Hepatocyte (in vitro differentiated cells): ENCODE measurements at regions not wholly inside any gene's neighbourhood (a gene's known extent, or its start where the extent isn't known, plus 50 kb on each side); places are given as distances from the start of the nearest gene placed in this dataset.
A peak's percentile ranks its signal among the peaks of the same experiment; 100 is the strongest.

Experiments used
- DNase-seq: peaks from one replicate; pipeline ENCODE4 v3.0.0-alpha.2; 2016; ENCODE audit warnings: low spot score
- H2AFZ ChIP-seq: fragments of 200-600 bp; sonication (generic); 2 replicates; pipeline ENCODE4 v1.6.0; 2016; ENCODE audit warnings: antibody characterized with exemption, mild to moderate bottlenecking
- H3K27ac ChIP-seq: fragments of 200-600 bp; sonication (generic); 2 replicates; pipeline ENCODE4 v1.5.1; 2016; ENCODE audit warnings: mild to moderate bottlenecking
- H3K27me3 ChIP-seq: fragments of 200-600 bp; sonication (generic); 2 replicates; pipeline ENCODE4 v1.6.1; 2016
- H3K36me3 ChIP-seq: fragments of 200-600 bp; sonication (generic); replicated peaks from 2 replicates; pipeline ENCODE4 v1.5.1; 2016; ENCODE audit warnings: low read depth; ENCODE audit not compliant: insufficient read depth
- H3K4me1 ChIP-seq: fragments of 200-600 bp; sonication (generic); 2 replicates; pipeline ENCODE4 v1.5.1; 2016; ENCODE audit warnings: mild to moderate bottlenecking, moderate library complexity; ENCODE audit not compliant: insufficient read depth
- H3K4me2 ChIP-seq: fragments of 200-600 bp; sonication (generic); 2 replicates; pipeline ENCODE4 v1.6.0; 2016
- H3K4me3 ChIP-seq: fragments of 200-600 bp; sonication (generic); 2 replicates; pipeline ENCODE4 v1.5.1; 2016; ENCODE audit warnings: mild to moderate bottlenecking
- H3K79me2 ChIP-seq: fragments of 200-600 bp; sonication (generic); 2 replicates; pipeline ENCODE4 v1.6.0; 2017; ENCODE audit warnings: mild to moderate bottlenecking
- H3K9me2 ChIP-seq: fragments of 200-600 bp; sonication (generic); replicated peaks from 2 replicates; pipeline ENCODE4 v1.6.0; 2017; ENCODE audit warnings: mild to moderate bottlenecking; ENCODE audit not compliant: insufficient read depth
- H3K9me3 ChIP-seq: fragments of 200-600 bp; sonication (generic); 2 replicates; pipeline ENCODE4 v1.5.1; 2016; ENCODE audit warnings: low read depth, mild to moderate bottlenecking
- H4K20me1 ChIP-seq: fragments of 200-600 bp; sonication (generic); 2 replicates; pipeline ENCODE4 v1.6.0; 2016; ENCODE audit warnings: mild to moderate bottlenecking; ENCODE audit not compliant: insufficient read depth, poor library complexity, severe bottlenecking
- CTCF ChIP-seq: fragments of 200-600 bp; sonication (generic); IDR thresholded peaks from 2 replicates; pipeline ENCODE4 v1.5.1; 2016; ENCODE audit warnings: antibody characterized with exemption, mild to moderate bottlenecking; ENCODE audit not compliant: poor library complexity
- EZH2 ChIP-seq: fragments of 200-600 bp; sonication (generic); IDR thresholded peaks from 2 replicates; pipeline ENCODE4 v1.6.1; 2016; ENCODE audit warnings: antibody characterized with exemption, mild to moderate bottlenecking, borderline replicate concordance
- EZH2phosphoT487 ChIP-seq: fragments of 200-600 bp; sonication (generic); IDR thresholded peaks from one replicate; pipeline ENCODE4 v1.6.1; 2018; ENCODE audit warnings: antibody characterized with exemption, mild to moderate bottlenecking, low read depth, moderate library complexity; ENCODE audit not compliant: unreplicated experiment, severe bottlenecking
- WGBS: methylation state at CpG from one replicate; pipeline ENCODE4 v1.1.6; 2016; ENCODE audit warnings: low lambda C conversion rate; ENCODE audit errors: missing lambda C conversion rate; 5-methylcytosine and 5-hydroxymethylcytosine counted together

- TF ChIP-seq EZH2phosphoT487: no peak
- no peak for TF ChIP-seq CTCF
- TF ChIP-seq EZH2: no peak
- no peaks in the 10 kb centered on the region for H3K27me3 ChIP-seq
- H3K79me2 ChIP-seq: no peaks in the 10 kb centered on the region
- no peak overlapping the region for H3K4me2 ChIP-seq
- H4K20me1 ChIP-seq: no peaks in the 10 kb centered on the region
- H2AFZ ChIP-seq: no peak overlapping the region
- H3K4me3 ChIP-seq: no peak overlapping the region
- H3K9me3 ChIP-seq: no peaks in the 10 kb centered on the region
- H3K36me3 ChIP-seq: no peaks in the 10 kb centered on the region
- H3K9me2 ChIP-seq: no peaks in the 10 kb centered on the region
- H3K27ac ChIP-seq: no peak overlapping the region
- WGBS: 54% methylated on average over 3 of the region's 3 CpGs
- no peak for DNase-seq
- no peaks in the 10 kb centered on the region for H3K4me1 ChIP-seq
Measured at GRCh38 chr7:25763463-25763860, 388.5 kb upstream of the NFE2L3 start.

- Histone ChIP-seq H3K4me2 (no peak overlapping the region), H4K20me1 (no peaks in the 10 kb centered on the region), H3K79me2 (no peaks in the 10 kb centered on the region), H2AFZ (no peak overlapping the region), H3K9me2 (no peaks in the 10 kb centered on the region), H3K36me3 (no peaks in the 10 kb centered on the region), H3K9me3 (no peaks in the 10 kb centered on the region), H3K27me3 (no peaks in the 10 kb centered on the region), H3K27ac (no peak overlapping the region), H3K4me3 (no peak overlapping the region), H3K4me1 (no peaks in the 10 kb centered on the region)
- WGBS: 73% methylated on average over 2 of the region's 2 CpGs
- DNase-seq: no peak
- TF ChIP-seq CTCF (no peak), EZH2 (no peak), EZH2phosphoT487 (no peak)
Measured at GRCh38 chr7:25765110-25765655, 386.8 kb upstream of the NFE2L3 start.

- no peaks in the 10 kb centered on the region for H3K79me2 ChIP-seq
- no peaks in the 10 kb centered on the region for H3K9me2 ChIP-seq
- TF ChIP-seq EZH2 (no peak), CTCF (no peak), EZH2phosphoT487 (no peak)
- H3K4me2 ChIP-seq: no peak overlapping the region
- DNase-seq: no peak
- no peaks in the 10 kb centered on the region for H3K4me1 ChIP-seq
- H2AFZ ChIP-seq: no peak overlapping the region
- H3K4me3 ChIP-seq: no peak overlapping the region
- 54% methylated on average over 4 of the region's 4 CpGs for WGBS
- no peaks in the 10 kb centered on the region for H4K20me1 ChIP-seq
- no peaks in the 10 kb centered on the region for H3K36me3 ChIP-seq
- H3K27ac ChIP-seq: peak overlapping the region; percentile 14
- H3K27me3 ChIP-seq: no peaks in the 10 kb centered on the region
- H3K9me3 ChIP-seq: no peaks in the 10 kb centered on the region
Measured at GRCh38 chr7:25770235-25770634, 381.8 kb upstream of the NFE2L3 start.

- DNase-seq: no peak
Measured at GRCh38 chr7:25770670-25771069, 381.3 kb upstream of the NFE2L3 start.

More at GRCh38 chr7:25770670-25771069, 381.3 kb upstream of the NFE2L3 start:
- no peaks in the 10 kb centered on the region for H4K20me1 ChIP-seq
- H3K9me2 ChIP-seq: no peaks in the 10 kb centered on the region
- WGBS: 75% methylated on average over 3 of the region's 3 CpGs
- TF ChIP-seq CTCF (no peak), EZH2 (no peak), EZH2phosphoT487 (no peak)
- no peaks in the 10 kb centered on the region for H3K36me3 ChIP-seq
- no peaks in the 10 kb centered on the region for H3K4me1 ChIP-seq
- H3K4me3 ChIP-seq: no peak overlapping the region
- no peaks in the 10 kb centered on the region for H3K27me3 ChIP-seq
- H2AFZ ChIP-seq: no peak overlapping the region
- H3K27ac ChIP-seq: peak overlapping the region; percentile 14
- no peaks in the 10 kb centered on the region for H3K79me2 ChIP-seq
- H3K9me3 ChIP-seq: no peaks in the 10 kb centered on the region
- H3K4me2 ChIP-seq: no peak overlapping the region
